Upper lobe of right lung (tissue), 1 donor: ENCODE measurements at regions not wholly inside any gene's neighbourhood (a gene's known extent, or its start where the extent isn't known, plus 50 kb on each side); places are given as distances from the start of the nearest gene placed in this dataset.

Experiments used
- ATAC-seq: fragments of 200-7000 bp; cut with Tn5 transposase; one replicate; pipeline ENCODE4 v1.9.1; 2020; ENCODE audit warnings: mild to moderate bottlenecking, moderate library complexity
- DNase-seq: peaks from one replicate; pipeline ENCODE4 v3.0.0-alpha.2; 2020
- H3K27ac ChIP-seq: fragments of 200-600 bp; one replicate; pipeline ENCODE4 v1.8.0; 2022
- H3K27me3 ChIP-seq: fragments of 200-600 bp; one replicate; pipeline ENCODE4 v1.8.0; 2022; ENCODE audit warnings: mild to moderate bottlenecking
- H3K36me3 ChIP-seq: fragments of 200-600 bp; one replicate; pipeline ENCODE4 v1.8.0; 2022
- H3K4me1 ChIP-seq: fragments of 200-600 bp; one replicate; pipeline ENCODE4 v1.8.0; 2022
- H3K4me3 ChIP-seq: fragments of 200-600 bp; one replicate; pipeline ENCODE4 v1.8.0; 2022; ENCODE audit warnings: mild to moderate bottlenecking
- H3K9me3 ChIP-seq: fragments of 200-600 bp; one replicate; pipeline ENCODE4 v1.8.0; 2022
- CTCF ChIP-seq: fragments of 200-600 bp; IDR thresholded peaks from one replicate; pipeline ENCODE4 v1.8.0; 2022; ENCODE audit warnings: antibody characterized with exemption
- intact Hi-C: fragments of 100-400 bp; cut with DNase I; formaldehyde crosslinking; loops from one replicate; pipeline ENCODE4 v1.11.0; 2022
- donor health status: DM: no; HTN: yes; CAD: no; lungs with severe emphysema.

DNA sequence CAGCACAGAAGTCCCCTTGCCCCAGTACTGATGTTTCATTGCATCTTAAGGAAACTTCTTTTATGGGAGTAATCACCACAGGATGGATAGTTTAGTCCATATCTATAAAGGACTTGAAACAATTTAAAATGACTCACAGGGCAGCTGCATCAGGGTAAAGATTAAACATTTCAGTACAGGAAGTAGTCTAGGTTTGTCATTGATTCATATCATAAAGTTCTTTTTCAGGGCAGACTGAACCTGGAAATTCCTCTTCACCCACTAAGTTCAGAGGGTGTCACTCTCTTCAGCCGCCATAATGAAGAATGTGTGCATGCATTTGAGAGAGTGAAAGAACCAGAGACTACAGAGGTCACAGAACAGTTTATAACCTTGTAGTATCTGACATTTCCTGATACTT, 296.3 kb upstream of the JAG1 start:
- DNase-seq (no peak), ATAC-seq (no peak)
- Histone ChIP-seq H3K27me3 (no peaks in the 10 kb centered on the region), H3K9me3 (no peaks in the 10 kb centered on the region), H3K4me3 (no peak overlapping the region), H3K27ac (no peak overlapping the region), H3K36me3 (no peaks in the 10 kb centered on the region), H3K4me1 (peaks cover 8% of the 10 kb centered on the region)
- intact Hi-C loops: no loop called here
- TF ChIP-seq CTCF: no peak

DNA sequence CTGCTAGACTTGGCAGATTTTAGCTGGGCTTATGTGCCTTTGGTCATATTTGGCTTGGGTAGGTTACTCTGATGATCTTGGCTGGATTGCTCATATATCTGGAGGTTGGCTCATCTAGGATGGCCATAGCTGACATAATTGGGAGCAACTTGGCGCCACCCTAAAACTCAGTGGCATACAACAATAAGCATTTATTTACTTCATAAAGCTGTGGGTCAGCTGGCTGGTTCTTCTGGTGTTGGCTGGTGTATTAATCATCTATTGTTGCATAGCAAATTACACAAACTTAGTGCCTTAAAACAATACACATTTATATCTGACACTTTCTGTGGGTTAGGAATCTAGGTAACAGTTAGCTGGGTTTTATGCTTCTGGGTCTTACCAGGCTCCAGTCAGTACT, 297.3 kb upstream of the JAG1 start:
- Histone ChIP-seq H3K4me1 (peaks cover 8% of the 10 kb centered on the region), H3K27me3 (no peaks in the 10 kb centered on the region), H3K27ac (no peak overlapping the region), H3K9me3 (no peaks in the 10 kb centered on the region), H3K36me3 (no peaks in the 10 kb centered on the region), H3K4me3 (no peak overlapping the region)
- intact Hi-C loops: no loop called here
- TF ChIP-seq CTCF: no peak
- DNase-seq (no peak), ATAC-seq (no peak)

DNA sequence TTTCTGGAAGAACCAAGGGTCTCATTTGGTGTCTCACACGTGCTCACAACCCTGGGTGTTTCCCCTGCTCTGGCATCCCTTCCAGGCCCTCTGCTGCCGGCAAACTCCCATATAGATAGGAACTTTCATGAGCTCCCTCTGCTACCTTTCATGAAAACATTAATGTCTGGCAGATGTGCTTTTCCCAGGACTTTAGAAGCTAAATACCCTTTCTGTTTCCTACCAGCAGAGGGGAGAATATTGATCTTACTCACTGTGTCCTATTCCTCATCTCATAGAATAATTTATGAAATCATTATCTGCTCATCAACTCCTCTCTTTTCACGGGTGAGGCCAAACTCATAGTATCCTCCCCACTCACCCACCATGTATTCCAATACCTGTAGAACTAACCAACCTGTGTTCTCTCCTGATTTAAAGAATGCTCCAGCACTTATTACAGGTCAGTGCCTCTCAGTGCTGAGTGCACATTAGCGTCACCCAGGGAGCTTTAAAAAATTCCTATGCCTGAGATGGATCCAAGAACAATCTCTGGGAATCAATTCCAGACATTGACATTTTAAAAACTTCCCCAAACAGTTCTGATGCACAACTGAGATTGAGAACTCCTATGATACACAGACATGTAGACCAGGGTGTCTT, 298.5 kb upstream of the JAG1 start:
- Histone ChIP-seq H3K27ac (no peak overlapping the region), H3K4me3 (no peak overlapping the region), H3K36me3 (no peaks in the 10 kb centered on the region), H3K4me1 (no peaks in the 10 kb centered on the region), H3K27me3 (no peaks in the 10 kb centered on the region), H3K9me3 (no peaks in the 10 kb centered on the region)
- ATAC-seq (no peak), DNase-seq (no peak)
- intact Hi-C loops: no loop called here
- no peak for TF ChIP-seq CTCF

DNA sequence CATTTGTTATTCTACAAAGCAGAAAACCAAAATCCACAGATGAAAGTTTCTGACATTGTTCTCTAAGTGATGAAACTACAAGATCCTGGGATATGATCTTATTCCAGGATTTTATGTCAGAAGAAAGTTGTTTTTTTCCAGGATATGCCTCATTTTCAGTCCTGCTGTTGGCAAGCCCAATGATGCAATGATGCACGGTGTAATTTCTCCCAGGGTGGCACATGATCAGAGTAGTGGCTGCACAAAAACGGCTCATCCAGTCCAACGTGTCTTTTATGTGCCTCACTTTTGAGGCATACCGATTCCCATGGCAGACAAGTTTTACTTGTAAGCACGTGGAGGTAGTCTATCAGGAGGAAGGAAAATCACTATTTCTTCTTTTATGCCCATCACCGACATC, 302.3 kb upstream of the JAG1 start:
- H3K27me3 ChIP-seq: no peaks in the 10 kb centered on the region
- no peak overlapping the region for H3K4me3 ChIP-seq
- no peak overlapping the region for H3K27ac ChIP-seq
- DNase-seq: no peak
- no peaks in the 10 kb centered on the region for H3K4me1 ChIP-seq
- no peaks in the 10 kb centered on the region for H3K36me3 ChIP-seq
- H3K9me3 ChIP-seq: no peaks in the 10 kb centered on the region
- intact Hi-C loops: no loop called here
- ATAC-seq: no peak
- TF ChIP-seq CTCF: no peak

- Histone ChIP-seq H3K27ac (no peak overlapping the region), H3K9me3 (no peaks in the 10 kb centered on the region), H3K27me3 (no peaks in the 10 kb centered on the region), H3K4me1 (no peaks in the 10 kb centered on the region), H3K4me3 (no peak overlapping the region), H3K36me3 (no peaks in the 10 kb centered on the region)
- no peak for ATAC-seq
- DNase-seq: no peak
- no peak for TF ChIP-seq CTCF
- intact Hi-C loops: no loop called here
These were observed 304.4 kb upstream of the JAG1 start for GRCh38 chr20:10978019-10978702.
